ENCODE measurements at regions not wholly inside any gene's neighbourhood (a gene's known extent, or its start where the extent isn't known, plus 50 kb on each side); places are given as distances from the start of the nearest gene placed in this dataset.
A peak's percentile ranks its signal among the peaks of the same experiment; 100 is the strongest.

- no peak for TF ChIP-seq PATZ1 (CRISPR knock-in tag; IDR thresholded peaks at IDR 0.05; ENCODE audit: borderline replicate concordance)
- no peak for TF ChIP-seq BRD9 (IDR thresholded peaks at IDR 0.05; ENCODE audit: low read depth, partially characterized antibody)
- no peak for TF ChIP-seq RBBP5 (IDR thresholded peaks at IDR 0.05; ENCODE audit: borderline replicate concordance, insufficient read depth, low read length, poor library complexity, severe bottlenecking)
- TF ChIP-seq MTA2 (IDR thresholded peaks at IDR 0.05; ENCODE audit: low read depth), result peak; percentile 74
- peak; percentile 94 for TF ChIP-seq TCF3 (CRISPR knock-in tag; IDR thresholded peaks at IDR 0.05)
- peak; percentile 96 for TF ChIP-seq CBFA2T2 (conservative IDR thresholded peaks at IDR 0.05)
- peak; percentile 71; the same call in 1 of the 2 replicates for TF ChIP-seq BHLHE40 (IDR thresholded peaks at IDR 0.05; ENCODE audit: low read length)
- no peak for TF ChIP-seq ZNF696 (CRISPR knock-in tag; conservative IDR thresholded peaks at IDR 0.05)
- no peak for TF ChIP-seq TAF1 (IDR thresholded peaks at IDR 0.05; ENCODE audit: control insufficient read depth, extremely low read depth, insufficient read depth, low read length, severe bottlenecking)
- TF ChIP-seq PRDM10 (IDR thresholded peaks at IDR 0.05; ENCODE audit: partially characterized antibody), result no peak
- no peak for TF ChIP-seq ELK1 (CRISPR knock-in tag; IDR thresholded peaks at IDR 0.05)
- TF ChIP-seq SRF (CRISPR knock-in tag; IDR thresholded peaks at IDR 0.05), result peak in 1 of 2 experiments; percentile 59; a peak in 1 of 4 replicates
- peak; percentile 89 for TF ChIP-seq GATA2 (CRISPR knock-in tag; IDR thresholded peaks at IDR 0.05)
- no peak for TF ChIP-seq JUN (IDR thresholded peaks at IDR 0.05; ENCODE audit: borderline replicate concordance, low read depth, low read length)
- no peak for TF ChIP-seq JUN (CRISPR knock-in tag; IDR thresholded peaks at IDR 0.05; ENCODE audit: borderline replicate concordance)
- no peak for TF ChIP-seq PHB (CRISPR knock-in tag; IDR thresholded peaks at IDR 0.05)
- TF ChIP-seq TBL1XR1 (IDR thresholded peaks at IDR 0.05; ENCODE audit: low read length in 2 of 2), result peak in 1 of 2 experiments; percentile 68; a peak in 1 of 4 replicates
- TF ChIP-seq ZFPM2 (CRISPR knock-in tag; IDR thresholded peaks at IDR 0.05), result no peak
- peak; percentile 52; the same call in 1 of the 2 replicates for TF ChIP-seq ZNF274 (IDR thresholded peaks at IDR 0.05; ENCODE audit: borderline replicate concordance, low read depth, low read length)
Measured at GRCh38 chr11:27201454-27202302, 161.1 kb downstream of the BBOX1 start (continued).

Data from K562 (cell line).